Activated CD4-positive, CD25-positive, alpha-beta regulatory T cell treated with anti-CD3 and anti-CD28 coated beads, Interleukin-2, amount 50 U/mL, for 72 hours (primary cell): ENCODE measurements at regions not wholly inside any gene's neighbourhood (a gene's known extent, or its start where the extent isn't known, plus 50 kb on each side); places are given as distances from the start of the nearest gene placed in this dataset.

Source experiments
- DNase-seq: peaks from one replicate; pipeline ENCODE4 v3.0.0; 2021

- DNase-seq = no peak
Measured at GRCh38 chr7:117929237-117929636, 56.0 kb upstream of the CTTNBP2 start.

- no peak for DNase-seq
Measured at GRCh38 chr7:117931314-117931713, 58.1 kb upstream of the CTTNBP2 start.

GRCh38 chr7:117937049-117937752 is 64.0 kb upstream of the CTTNBP2 start:
- no peak for DNase-seq

DNA sequence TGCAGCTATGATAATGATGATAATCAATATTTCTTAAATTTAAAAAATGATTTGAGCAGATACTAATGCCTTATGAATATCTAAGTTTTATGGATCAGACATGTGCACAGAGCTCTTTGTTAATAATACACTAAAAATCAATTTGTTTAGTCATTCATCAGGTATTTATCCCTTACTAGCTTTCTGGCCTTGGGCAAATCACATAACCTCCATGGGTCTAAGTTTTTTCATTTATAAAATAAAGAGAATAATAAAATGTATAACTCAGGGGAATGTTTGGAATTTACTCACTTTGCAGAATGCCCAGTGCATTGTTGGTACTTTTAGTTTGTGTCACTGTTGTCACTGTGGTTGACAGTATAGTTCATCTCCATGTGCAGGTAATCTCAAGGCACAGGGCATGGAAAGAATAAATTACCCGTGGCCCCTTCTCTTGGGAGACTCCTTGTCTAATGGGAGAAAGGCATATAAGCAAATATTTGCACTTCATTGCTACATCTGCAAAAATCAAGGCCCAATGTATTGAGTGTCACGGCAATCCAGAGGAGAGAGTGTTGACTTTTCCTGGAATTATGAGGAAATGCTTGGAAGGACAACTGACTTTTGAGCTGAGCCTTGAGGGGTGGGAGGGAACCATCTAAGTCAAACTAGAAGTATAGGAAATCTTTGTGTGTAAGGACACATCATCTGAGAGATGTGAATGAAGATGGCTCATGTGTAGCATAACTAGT is 64.7 kb upstream of the CTTNBP2 start:
- DNase-seq = no peak

- DNase-seq = no peak
Measured at GRCh38 chr7:117941138-117941810, 68.0 kb upstream of the CTTNBP2 start.

DNA sequence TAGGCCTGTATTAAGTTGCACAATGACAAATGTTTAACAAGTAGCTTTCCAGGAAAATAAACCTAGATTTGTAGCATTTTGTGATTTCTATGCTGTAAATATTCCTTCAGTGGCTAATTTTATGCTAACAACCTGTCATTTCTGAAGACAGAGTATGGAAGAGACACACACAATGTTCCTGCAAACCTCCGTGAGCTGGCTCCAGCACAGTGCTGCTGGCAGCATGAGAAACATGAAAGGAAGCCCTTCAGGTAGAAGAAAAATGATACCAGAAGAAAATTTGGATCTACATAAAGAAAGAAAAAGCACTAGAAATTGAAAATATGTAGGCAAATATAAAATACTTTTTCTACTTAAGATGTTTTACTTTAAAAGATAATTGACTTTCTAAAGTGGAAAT is 69.5 kb upstream of the CTTNBP2 start:
- no peak for DNase-seq

GRCh38 chr7:117944886-117945285 is 71.6 kb upstream of the CTTNBP2 start:
- DNase-seq = no peak

DNA sequence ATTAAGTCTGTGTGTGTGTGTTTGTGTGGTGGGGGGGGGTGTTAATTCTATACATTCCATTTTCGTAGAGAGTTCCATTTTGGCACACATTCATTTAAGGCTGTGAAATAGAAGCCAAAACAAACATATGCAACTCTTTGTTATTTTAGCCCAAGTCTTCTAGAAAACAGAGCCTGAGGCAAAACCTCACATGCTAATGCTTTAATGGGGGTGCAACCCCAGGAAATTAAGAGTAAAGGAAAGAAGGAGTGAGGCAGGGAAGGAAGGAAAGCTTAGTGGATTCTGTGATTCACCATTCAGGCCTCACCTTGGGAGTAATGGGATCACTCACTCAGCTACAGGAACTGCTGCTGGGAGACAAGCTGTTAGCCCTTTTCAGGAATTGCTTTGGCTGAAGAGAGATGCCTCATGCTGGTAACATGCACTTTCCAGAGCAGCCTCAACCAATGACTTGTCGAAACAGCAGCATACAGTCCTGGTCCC is 73.0 kb upstream of the CTTNBP2 start:
- DNase-seq = no peak

GRCh38 chr7:117949232-117949631 is 76.0 kb upstream of the CTTNBP2 start:
- DNase-seq = no peak

DNA sequence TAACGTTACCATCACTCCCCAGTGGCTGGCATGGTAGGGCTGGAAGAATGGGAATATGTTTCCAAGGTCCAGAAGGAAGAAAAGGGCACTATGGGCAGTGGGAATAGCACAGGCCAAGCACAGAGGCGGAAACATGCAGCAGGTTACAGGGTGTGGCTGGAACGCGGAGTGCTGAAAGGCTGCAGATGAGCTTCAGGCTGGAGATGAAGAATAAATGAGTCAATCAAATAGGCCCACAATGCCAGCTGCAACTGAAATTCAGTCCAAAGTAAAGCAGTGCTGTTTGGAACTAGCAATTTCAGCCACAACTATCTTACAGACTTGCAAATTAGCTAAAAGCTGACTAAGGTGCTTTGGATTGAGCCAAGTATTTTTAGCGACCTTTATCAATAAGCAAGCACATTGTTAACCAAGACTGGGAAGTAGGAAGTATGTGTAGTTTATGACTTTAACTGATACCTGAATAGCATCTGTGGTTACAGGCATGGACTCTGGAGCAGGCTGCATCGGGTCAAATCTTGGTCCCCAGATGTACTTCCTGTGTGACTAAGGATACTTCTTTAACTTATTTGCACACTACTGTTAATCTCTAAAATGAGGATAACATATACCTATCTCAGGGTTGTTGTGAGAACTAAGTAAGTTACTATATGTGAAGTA is 77.5 kb upstream of the CTTNBP2 start:
- no peak for DNase-seq

DNA sequence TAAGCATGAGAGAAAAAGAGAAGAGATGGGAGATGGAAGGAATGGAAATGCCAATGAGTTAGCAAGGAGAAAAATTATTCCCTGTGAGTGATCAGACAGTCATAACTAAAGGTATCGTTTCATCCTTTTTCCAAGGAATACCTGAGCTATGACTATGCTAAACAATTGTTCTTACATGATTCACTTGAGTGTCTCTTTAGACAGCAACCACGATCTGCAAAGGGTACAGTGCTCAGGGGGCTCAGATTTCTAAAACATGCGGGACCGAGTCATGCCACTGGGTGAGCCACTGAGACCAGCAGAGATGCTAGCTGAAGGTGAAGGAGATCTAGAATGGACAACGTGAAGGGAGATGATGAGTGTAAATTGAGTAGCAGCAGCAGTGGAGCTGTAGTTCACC is 78.0 kb upstream of the CTTNBP2 start:
- no peak for DNase-seq

DNA sequence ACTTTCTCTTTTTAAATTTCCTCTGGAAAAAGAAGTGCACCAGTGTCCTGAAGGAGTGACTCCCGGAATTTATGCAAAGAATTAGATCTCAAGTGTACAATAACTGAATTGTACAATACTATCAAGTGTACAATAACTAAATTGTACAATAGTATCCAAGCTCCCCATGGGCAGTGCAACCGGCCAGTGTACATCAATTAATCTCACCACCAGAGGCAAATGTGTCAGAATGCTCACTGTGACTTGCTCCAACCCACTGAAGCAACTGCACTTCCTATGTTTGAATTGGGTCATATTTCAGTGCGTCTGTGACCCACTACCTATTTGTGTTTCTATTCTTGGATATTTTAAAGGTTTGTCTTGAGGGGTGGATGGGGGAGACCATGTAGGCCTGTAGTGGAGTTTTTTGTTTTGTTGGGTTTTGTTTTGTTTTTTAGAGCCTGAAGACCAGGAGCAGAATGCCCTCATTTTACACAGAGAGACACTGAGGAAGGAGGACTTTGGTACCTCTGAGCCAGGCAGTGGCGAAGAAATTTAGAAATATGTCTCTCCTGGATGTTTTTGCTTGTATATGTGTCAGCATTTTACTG is 78.5 kb upstream of the CTTNBP2 start:
- DNase-seq = no peak

DNA sequence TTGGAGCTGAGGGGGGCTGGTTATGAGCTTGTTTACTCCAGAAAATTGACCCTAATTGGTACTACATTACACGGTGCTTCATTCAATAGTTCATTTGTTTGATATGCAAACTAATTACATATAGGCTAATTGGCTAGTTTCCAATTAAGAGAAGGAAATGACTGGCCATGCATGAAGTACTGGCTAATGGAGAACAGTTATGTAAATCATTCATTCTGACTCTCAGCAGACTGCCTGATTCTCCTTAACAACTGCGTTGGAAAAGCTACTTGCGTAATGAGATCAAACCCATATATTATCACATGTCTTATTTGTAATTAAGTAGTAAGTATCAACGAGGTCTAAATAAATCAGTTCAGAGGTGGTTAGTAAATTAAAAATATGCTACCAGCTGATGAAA is 81.8 kb upstream of the CTTNBP2 start:
- no peak for DNase-seq

GRCh38 chr7:117960351-117960750 is 87.1 kb upstream of the CTTNBP2 start:
- no peak for DNase-seq

DNA sequence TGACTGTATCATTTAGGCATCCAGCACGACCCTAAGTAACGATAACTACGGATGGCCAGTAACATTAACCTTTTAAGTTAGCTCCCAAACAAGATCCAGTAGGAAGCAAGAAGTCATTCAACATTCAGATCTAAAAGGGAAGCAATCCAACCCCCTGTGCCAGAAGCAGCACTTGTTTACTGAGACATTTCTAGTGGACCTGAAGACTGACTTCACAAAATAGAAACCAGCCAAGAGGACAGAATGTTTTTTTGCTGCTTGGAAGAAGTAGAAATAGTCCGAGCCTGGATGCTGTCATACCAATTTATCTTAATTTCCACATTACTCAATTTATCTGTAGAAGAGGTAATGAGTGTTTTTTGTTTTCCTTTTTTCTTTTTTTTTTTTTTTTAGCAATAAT is 88.0 kb upstream of the CTTNBP2 start:
- no peak for DNase-seq

- no peak for DNase-seq
Measured at GRCh38 chr7:117962366-117962994, 89.2 kb upstream of the CTTNBP2 start.

DNA sequence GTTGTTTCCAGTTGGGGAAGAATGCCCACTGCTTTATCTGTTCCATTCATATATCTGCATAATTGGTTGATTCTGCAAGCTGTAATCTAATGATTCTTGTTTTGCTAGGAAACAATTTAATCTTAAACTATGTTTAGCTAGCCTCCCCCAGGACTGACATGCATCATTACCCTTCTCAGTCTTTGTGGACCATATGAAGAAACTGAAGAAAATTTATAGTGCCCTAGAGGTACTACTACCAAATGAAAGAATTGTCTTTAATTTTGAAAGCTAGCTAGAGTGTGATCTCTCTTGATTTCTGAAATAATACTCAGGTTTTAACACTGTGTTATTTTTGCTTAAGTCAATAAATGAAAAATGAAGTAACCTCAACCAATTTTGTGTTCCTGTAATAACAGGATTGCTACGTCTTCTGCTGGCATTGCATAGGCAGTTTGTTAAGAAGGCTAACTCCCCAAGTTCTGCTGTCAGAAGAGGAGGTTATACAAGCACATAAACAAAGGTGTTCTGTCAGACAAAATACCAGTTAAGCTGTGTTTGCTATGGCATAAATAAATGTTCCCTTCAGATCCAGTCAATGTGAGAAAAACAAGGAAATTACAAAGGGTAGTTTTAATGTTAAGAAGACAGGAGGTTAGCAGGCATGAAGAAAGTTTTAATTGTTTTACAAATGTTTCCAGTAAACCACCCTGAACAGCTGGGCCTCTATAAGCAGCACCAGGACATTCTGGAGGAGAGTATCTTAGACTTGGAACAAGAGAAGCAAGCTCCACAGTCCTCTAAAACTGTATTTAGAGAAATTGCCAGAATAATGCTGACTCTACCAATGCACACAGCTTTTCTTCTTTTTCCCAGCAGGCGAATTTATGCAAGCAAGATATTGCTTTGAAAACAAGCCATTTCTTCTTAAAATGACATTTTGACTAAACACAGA is 90.3 kb upstream of the CTTNBP2 start:
- no peak for DNase-seq

- DNase-seq = no peak
Measured at GRCh38 chr7:117970801-117971200, 97.6 kb upstream of the CTTNBP2 start.

DNA sequence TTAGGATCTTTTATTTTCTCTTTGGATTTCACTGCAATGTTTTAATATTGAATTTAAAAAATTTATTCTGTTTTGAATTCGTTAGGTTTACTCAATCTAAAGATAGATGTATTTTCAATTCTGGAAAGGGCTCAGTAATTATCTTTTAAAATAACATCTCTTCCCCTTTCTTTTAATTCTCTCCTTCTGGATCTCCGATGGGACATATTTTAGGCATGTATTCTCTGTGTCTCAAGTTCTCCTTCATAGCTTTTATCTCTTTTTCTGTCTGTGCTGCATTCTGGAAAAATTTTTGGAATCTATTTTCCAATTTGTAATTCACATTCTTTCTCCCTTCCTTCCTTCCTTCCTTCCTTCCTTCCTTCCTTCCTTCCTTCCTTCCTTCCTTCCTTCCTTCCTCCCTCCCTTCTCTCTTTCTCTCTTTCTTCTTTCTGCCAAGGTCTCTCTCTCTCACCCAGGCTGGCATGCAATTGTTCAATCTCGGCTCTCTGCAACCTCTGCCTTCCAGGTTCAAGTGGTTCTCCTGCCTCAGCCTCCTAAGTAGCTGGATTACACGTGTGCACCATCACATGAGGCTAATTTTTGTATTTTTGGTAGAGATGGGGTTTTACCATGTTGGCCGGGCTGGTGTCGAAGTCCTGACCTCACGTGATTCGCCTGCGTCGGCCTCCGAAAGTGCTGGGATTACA is 98.5 kb upstream of the CTTNBP2 start:
- DNase-seq = no peak

GRCh38 chr7:117972606-117973005 is 99.4 kb upstream of the CTTNBP2 start:
- DNase-seq = no peak

GRCh38 chr7:117973975-117974374 is 100.7 kb upstream of the CTTNBP2 start:
- no peak for DNase-seq
